Neutrophil (primary cell): ENCODE measurements at regions not wholly inside any gene's neighbourhood (a gene's known extent, or its start where the extent isn't known, plus 50 kb on each side); places are given as distances from the start of the nearest gene placed in this dataset.

ENCODE experiments used
- H3K27ac ChIP-seq: fragments of 200-600 bp; sonication (generic); 2 replicates; pipeline ENCODE4 v1.5.1; 2016; ENCODE audit warnings: mild to moderate bottlenecking, moderate library complexity
- H3K27me3 ChIP-seq: fragments of 200-600 bp; sonication (generic); 2 replicates; pipeline ENCODE4 v1.6.0; 2016; ENCODE audit warnings: mild to moderate bottlenecking
- H3K36me3 ChIP-seq: fragments of 200-600 bp; sonication (generic); 2 replicates; pipeline ENCODE4 v1.5.1; 2017
- H3K4me1 ChIP-seq, 2 experiments: fragments of 200-600 bp in 1 of 2; sonication (generic) in 1 of 2; 1 replicate in 1 of 2; 2 replicates in 1 of 2; pipeline versions ENCODE4 v1.5.1 to v1.6.1; 2013 to 2016; ENCODE audit warnings: low read depth in 1 of 2, low read length in 1 of 2, mild to moderate bottlenecking in 1 of 2, moderate library complexity in 1 of 2; ENCODE audit not compliant: control insufficient read depth in 1 of 2, insufficient read depth in 1 of 2
- H3K4me3 ChIP-seq, 2 experiments: fragments of 200-600 bp in 1 of 2; sonication (generic) in 1 of 2; 1 replicate in 1 of 2; 2 replicates in 1 of 2; pipeline ENCODE4 v1.5.1; 2013 to 2016; ENCODE audit warnings: low read depth in 1 of 2, low read length in 1 of 2, mild to moderate bottlenecking in 1 of 2, moderate library complexity in 1 of 2
- H3K9me3 ChIP-seq: fragments of 200-600 bp; sonication (generic); 2 replicates; pipeline ENCODE4 v1.5.1; 2016
- CTCF ChIP-seq: fragments of 200-600 bp; sonication (generic); IDR thresholded peaks from 2 replicates; pipeline ENCODE4 v1.5.1; 2016; ENCODE audit warnings: antibody characterized with exemption

GRCh38 chr13:73938372-73939070 is 195.7 kb downstream of the KLF12 start:
- Histone ChIP-seq H3K9me3 (no peaks in the 10 kb centered on the region), H3K4me1 (no peaks in the 10 kb centered on the region), H3K36me3 (no peaks in the 10 kb centered on the region), H3K27me3 (no peaks in the 10 kb centered on the region), H3K4me3 (no peak overlapping the region), H3K27ac (no peak overlapping the region)
- no peak for TF ChIP-seq CTCF

- TF ChIP-seq CTCF: no peak
Observed at GRCh38 chr13:73937441-73937840, 196.8 kb downstream of the KLF12 start.

DNA sequence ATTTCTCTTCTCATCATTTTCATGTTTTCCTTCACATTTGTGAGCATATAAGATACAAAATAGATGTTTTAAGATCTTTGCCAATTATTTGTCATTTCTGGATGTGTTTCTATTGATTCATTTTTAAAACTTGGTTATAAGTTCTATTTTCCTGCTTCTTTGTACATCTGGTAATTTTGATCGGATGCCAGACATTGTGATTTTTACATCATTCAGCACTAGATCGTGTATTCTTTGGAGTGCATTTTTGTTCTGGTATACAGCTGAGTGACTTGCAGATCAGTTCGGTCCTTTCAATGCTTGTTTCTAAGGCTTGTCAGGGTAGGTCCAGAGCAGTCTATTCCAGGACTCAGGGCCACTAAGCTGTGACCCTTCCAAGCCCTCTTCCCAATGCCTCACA is 198.2 kb downstream of the KLF12 start:
- H3K9me3 ChIP-seq: no peaks in the 10 kb centered on the region
- H3K27ac ChIP-seq: no peak overlapping the region
- no peaks in the 10 kb centered on the region for H3K36me3 ChIP-seq
- no peaks in the 10 kb centered on the region for H3K4me1 ChIP-seq
- no peaks in the 10 kb centered on the region for H3K27me3 ChIP-seq
- no peak for TF ChIP-seq CTCF
- H3K4me3 ChIP-seq: no peak overlapping the region

More at GRCh38 chr13:73937441-73937840, 196.8 kb downstream of the KLF12 start:
- Histone ChIP-seq H3K9me3 (no peaks in the 10 kb centered on the region), H3K27ac (no peak overlapping the region), H3K27me3 (no peaks in the 10 kb centered on the region), H3K36me3 (no peaks in the 10 kb centered on the region), H3K4me1 (no peaks in the 10 kb centered on the region), H3K4me3 (no peak overlapping the region)

DNA sequence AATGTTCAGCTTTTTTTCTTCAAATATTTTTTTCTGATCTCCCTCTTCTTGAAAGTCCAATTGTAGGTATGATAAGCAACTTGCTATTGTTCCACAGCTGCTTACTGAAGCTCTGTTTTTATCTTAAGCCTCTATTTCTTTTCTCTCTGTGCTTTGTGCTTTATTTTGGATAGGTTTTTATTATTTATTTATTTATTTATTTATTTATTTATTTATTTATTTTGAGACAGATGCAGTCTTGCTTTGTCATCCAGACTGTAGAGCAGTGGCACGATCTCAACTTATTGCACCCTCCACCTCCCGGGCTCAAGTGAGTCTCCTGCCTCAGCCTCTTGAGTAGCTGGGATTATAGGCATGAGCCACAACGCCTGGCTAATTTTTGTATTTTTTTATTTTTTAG is 199.4 kb downstream of the KLF12 start:
- Histone ChIP-seq H3K4me3 (no peak overlapping the region), H3K27ac (no peak overlapping the region), H3K27me3 (no peaks in the 10 kb centered on the region), H3K4me1 (no peaks in the 10 kb centered on the region), H3K36me3 (no peaks in the 10 kb centered on the region), H3K9me3 (no peaks in the 10 kb centered on the region)
- no peak for TF ChIP-seq CTCF

GRCh38 chr13:73934215-73934641 is 200.0 kb downstream of the KLF12 start:
- H3K27ac ChIP-seq: no peak overlapping the region

More at GRCh38 chr13:73934215-73934641, 200.0 kb downstream of the KLF12 start:
- no peaks in the 10 kb centered on the region for H3K4me1 ChIP-seq
- no peaks in the 10 kb centered on the region for H3K36me3 ChIP-seq
- no peak overlapping the region for H3K4me3 ChIP-seq
- no peak for TF ChIP-seq CTCF
- H3K9me3 ChIP-seq: no peaks in the 10 kb centered on the region
- H3K27me3 ChIP-seq: no peaks in the 10 kb centered on the region
